Hematopoietic multipotent progenitor cell treated with erythropoietin and hydrocortisone succinate and interleukin-3 and kit ligand, for 17 days (in vitro differentiated cells): ENCODE measurements at regions not wholly inside any gene's neighbourhood (a gene's known extent, or its start where the extent isn't known, plus 50 kb on each side); places are given as distances from the start of the nearest gene placed in this dataset.

Experiments
- DNase-seq: peaks from one replicate; pipeline ENCODE4 v3.0.0-alpha.2; 2015; ENCODE audit warnings: low spot score

DNA sequence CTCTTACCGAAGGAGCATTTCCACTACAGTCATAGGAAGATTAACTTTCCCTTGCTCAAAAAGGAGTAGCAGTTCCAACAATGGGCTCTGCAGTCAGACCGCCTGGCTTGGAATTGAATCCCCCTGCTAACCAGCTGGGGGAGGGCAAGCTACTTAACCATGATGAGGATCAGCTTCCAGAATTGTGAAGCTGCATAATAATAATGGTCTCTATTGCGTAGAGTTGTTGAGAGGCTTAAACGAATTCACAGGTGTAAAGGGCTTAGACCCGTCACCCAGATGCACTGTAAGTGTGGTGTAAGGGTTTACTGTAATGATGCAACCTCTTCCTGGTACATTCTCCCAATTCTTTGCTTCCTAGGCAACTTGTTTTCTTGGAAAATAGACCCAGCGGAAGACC lies 185.2 kb upstream of the RGMA start:
- DNase-seq = no peak

DNA sequence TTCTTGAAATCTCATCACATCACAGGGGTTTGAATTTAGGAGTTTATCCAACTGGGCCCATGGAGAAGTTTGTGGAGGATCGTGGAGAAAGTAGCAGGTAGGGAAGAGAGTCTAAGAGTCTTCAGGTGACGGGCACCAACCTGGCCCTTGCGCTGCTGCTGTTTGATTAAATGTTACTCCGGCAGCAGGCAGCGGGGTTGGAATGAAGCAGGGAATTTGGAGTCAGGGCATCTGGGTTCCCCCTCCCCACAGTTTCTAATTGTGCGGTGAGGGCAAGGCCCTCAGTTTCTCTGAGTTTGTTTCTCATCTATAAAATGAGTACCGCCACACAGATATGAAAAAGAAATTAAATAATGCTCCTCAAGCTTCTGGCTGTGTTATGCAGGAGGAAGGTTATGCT lies 182.9 kb upstream of the RGMA start:
- DNase-seq = no peak

DNA sequence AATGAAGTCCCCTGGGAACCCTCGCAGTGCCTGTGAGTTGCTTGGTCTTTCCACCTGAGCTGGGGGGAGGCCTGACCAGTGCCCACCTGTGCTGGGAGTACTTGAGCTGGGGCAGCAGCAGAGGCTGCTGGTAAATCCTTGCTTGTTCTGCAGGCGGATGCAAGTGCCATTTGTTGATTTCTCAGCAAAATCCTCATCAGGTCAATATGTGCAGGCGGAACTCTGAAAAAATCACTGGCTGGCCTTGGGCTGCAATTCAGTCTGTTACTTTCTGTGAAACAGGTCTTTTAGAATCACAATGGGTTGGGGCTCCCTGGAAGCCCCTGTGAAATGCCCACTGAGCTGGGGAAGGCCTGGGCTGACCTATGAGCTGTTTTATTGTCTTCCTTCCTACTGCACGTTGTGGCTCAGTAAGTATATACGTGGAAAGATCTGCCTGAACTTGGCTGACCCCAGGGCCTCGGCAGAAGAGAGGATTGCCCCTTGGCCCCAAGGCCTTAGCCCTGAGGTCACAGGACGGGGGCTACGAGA lies 182.0 kb upstream of the RGMA start:
- no peak for DNase-seq

DNA sequence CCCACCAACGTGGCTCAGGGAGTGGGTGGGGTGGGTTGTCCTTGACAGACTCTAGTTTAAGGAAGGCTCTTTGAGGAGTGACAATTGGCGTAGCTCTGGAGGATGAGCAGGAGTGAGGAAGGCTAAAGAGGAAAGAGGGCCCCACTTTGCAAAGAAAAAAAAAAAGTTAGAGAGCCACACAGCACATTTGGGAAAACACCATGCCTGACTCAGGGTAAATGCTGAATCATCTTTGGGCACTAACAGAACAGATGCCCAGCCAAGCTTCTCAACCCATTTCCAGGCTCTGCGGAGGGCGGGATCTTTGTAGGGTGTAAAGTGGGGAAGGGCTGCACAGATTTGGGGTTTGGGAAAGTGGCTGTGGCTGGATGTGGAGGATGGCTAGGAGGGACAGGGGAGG lies 179.1 kb upstream of the RGMA start:
- DNase-seq = no peak

DNA sequence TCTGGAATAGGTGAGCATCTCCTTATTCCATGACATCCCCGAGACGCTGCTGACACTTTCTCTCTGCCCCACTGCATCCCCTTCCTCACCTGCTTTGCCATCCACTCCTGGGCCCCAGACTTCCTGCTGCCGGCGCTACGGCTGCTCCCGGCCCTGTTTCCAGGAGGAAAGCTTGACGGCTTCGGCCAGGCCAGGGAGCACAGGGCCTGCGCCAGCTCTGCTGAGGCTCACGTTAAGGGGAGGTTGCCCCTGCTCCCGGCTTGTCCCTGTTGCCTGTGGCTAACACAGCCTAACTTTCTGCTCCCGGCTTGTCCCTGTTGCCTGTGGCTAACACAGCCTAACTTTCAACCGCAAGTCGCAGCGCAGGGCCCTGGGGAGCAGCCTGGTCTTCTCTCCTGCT lies 177.3 kb upstream of the RGMA start:
- DNase-seq = no peak

DNA sequence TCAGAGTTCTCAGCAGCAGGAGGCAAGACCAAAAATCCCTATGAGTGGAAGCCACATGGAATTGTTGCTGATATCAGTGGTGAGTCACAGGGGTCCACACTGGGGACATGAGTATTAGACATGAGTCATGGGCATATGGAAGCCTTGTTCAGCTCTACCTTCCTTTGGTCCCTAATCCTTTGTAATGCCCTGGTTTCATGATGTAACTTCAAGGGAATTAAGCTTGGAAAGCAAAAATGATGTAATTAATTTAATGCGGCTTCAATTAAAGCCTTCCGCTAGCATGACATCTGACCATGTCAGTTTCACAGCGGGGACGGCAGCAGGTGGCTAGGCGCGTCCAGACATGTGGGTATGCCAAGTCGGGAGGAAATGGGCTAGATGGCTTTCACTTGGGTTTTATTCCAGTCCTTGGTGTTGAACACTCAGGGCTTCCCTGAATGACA lies 176.1 kb upstream of the RGMA start:
- DNase-seq = no peak

DNA sequence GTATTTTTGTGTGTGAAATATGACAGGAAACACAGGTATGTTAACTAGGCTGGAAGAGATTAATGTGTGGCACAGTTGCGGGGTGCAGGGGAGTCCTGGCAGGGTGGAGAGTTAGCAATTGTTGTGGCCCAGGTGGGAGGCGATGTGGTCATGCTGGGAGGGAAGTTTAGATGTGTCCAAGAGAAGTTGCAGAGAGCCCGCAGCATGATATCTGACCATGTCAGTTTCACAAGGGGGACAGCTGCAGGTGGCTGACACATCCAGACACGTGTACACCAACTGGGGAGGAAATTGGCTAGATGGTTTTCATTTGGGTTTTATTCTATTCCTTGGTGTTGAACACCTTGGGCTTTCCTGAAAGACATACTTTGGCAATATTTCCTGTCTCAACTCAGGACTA lies 172.8 kb upstream of the RGMA start:
- no peak for DNase-seq

DNA sequence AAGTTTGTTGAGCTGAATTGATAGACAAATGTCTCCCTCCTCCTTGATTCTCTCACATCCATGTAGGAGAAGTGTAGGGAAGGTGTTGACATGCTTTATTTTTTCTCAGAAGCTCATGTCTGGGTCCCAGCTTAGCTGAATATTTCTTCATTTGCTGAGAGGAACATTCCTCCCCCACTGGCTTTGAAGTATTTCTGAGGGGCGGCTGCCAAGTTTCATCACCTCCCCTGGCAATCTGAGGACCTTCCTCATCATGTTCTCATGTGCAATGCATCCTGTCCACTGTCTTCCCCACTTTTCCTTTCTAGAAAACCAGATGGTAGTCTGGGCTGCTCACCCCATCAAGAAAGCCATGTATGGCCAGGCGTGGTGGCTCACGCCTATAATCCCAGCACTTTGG lies 168.9 kb upstream of the RGMA start:
- no peak for DNase-seq

DNA sequence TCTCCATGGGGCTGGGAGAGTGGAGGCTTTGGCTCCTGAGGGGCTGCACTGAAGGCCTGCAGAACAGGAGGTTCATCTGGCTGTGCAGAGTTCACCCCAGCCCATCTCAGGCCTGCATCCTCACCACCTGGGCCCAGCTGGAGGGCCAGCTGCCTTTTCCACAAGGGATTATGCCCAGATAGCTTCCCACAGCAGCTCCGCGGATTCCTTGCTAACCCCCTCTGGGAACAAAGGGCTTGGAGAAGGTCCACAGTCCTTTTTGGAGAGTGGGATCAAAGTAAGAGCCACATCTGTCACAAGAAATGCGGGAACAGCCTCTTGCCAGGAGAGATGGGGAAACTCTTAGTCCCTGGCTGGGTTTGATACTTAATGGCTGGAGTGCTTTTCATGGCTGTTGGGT lies 164.7 kb upstream of the RGMA start:
- DNase-seq = no peak

DNA sequence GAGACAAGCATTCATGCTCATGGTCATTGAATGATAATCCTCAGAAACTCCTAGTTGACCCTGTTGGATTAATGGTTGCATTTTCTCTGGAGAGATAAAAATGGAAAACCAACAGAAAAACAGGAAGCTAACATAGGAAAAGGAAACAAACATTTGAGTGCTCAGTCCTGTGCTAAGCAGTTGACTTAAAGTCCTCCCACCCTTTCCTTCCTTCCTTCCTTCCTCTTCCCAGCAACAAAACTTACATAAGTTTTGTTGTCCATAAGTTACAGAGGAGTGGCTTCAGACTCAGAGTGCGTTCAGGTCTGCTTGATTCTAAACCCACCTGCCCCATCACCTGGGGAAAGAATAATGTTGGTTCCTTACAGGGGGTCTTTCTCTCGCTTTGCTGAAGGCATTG lies 163.8 kb upstream of the RGMA start:
- DNase-seq = no peak

DNA sequence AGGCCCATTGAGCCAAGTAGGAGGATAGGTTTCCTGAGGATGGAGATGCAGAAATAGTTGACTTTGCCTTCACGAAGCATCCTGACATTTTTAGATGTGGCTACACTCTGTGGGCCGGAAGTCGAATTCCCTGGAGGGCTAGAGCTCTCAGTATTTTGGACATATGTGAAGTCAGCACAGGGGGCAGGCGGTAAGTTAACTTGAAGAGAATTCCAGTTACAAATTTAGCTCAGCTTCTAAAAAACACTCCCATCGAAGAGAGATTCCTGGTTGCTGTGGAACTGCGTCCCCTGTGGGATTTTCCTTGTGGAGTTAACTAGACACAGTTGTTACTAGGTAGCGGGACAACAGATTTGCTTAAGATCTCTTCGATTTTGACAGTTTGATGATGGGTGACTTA lies 161.9 kb upstream of the RGMA start:
- no peak for DNase-seq

DNA sequence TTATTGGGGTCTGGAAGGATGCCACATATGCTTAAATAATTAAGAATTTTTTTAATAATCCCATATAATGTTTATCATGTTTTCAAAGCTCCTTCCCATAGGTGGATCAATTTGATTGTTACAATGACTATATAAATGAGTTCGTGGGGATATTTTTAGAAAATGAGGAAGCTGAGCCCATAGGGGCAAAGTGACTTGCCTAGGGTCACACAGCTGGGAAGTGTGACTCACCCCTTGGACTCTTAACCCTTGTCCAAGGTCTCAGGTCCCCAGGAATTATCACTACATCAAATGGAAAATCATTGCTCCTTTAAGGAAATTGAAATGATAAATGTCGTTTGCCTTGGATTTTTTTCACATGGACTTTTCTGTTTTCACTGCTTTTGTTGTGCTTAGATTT lies 161.2 kb upstream of the RGMA start:
- DNase-seq = no peak

DNA sequence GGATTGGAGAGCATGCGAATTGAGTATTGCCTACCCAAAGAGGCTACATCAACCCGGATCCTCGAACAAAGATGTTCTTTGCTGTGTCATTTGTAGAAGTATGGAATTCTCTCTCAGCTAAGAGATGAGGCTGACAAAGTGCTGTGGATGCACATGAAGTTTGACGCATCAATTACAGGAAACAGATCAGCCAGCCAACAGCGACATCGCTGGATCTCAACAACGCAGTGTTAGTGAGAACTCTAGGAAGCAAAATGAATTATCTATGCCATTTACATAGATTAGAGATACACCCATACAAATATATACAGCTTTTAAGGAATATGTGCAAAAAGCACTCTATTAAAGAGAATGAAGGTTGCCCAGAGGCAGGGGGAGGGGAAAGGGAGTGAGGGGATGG lies 160.6 kb upstream of the RGMA start:
- no peak for DNase-seq

DNA sequence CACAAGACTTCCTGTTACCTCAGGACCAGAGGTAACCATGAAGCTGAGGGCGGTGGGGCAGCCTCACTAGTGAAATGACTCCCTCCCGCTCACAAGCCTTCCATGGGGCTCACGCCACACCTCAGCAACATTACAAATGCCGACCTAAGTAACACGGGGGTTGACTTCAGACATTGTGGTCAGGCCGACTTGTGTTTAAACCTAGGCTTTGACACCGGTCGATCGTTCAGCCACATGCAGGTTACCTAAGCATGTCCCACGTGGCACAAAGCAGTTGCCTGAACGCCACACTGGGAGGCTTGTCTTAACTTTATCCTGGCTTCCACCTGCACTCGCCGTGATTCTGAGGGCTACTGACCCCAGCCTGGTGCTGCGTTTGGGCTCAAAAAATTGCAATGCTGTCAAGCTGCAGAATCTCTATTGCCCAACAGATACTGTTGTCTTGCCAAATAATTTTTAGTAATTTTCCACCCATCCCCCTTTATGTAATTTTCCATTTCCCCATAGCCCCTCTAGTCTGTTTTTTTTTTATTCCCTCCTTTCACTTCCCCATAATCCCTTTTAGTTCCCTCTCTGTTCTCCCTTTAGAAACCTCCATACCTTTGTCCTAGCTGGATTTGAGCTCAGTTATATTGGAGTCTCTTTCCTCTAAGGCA lies 158.6 kb upstream of the RGMA start:
- no peak for DNase-seq

DNA sequence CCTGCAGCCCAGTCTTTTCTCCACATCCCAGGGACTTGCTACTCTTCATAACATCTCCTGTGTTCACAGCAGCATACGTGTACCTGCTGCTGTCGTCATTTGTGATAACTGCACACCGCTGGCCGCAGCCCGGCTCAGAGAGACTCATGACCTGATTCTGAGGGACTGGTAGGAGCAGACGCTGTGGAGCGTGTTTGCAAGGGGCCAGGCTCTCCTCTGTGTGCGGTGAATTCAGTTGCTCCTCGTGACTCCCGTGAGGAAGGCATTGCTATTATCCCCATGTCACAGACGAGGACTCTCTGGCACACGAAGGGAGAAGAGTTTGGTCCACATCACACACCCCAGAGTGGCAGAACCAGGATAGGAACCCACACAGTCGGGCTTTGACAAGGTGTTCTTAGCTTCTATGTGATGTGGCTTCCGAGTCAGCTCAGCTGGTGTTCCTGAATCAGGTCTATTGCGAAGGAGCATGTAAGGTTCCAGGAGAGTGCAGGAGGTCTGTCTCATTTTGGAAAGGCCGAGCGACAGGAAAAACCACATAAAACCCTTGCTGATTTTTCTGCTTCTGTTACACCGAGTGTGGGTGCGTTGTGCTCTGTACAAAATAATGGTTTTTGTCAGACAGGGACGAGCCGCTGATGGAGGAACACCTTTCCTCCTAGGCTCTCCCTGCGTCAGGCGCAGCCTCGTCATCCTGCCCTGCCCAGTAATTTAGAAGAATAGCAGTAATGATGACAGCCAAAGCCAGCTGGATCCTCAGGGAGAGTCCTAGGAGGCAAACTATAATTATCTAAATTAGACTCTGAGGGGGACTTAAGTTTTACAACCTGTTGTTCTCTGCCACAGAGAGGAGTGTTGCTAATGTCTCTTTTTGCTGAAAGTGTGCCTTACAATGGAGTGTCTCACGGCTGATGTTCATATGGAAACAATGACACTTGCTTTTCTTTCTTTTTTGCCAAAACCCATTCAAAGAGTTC lies 157.5 kb upstream of the RGMA start:
- DNase-seq = no peak

DNA sequence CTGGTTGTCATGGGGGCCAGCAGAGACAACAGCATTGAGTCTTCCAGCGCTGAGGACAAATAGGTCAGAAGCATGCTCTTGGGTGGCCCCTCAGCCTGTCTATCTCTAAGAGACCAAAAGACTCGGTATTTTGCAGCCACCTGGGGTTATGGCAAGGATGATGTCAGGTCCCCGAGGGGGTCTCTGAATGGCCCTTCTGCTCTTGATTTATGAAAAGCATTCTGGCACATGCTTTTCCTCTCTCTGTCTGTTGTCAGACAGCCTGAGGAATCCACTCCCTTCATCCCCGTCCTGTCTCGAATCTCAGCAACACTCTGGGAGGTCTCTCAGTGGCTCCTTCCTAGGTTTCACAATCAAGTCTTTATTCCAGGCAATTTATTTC lies 156.6 kb upstream of the RGMA start:
- no peak for DNase-seq

DNA sequence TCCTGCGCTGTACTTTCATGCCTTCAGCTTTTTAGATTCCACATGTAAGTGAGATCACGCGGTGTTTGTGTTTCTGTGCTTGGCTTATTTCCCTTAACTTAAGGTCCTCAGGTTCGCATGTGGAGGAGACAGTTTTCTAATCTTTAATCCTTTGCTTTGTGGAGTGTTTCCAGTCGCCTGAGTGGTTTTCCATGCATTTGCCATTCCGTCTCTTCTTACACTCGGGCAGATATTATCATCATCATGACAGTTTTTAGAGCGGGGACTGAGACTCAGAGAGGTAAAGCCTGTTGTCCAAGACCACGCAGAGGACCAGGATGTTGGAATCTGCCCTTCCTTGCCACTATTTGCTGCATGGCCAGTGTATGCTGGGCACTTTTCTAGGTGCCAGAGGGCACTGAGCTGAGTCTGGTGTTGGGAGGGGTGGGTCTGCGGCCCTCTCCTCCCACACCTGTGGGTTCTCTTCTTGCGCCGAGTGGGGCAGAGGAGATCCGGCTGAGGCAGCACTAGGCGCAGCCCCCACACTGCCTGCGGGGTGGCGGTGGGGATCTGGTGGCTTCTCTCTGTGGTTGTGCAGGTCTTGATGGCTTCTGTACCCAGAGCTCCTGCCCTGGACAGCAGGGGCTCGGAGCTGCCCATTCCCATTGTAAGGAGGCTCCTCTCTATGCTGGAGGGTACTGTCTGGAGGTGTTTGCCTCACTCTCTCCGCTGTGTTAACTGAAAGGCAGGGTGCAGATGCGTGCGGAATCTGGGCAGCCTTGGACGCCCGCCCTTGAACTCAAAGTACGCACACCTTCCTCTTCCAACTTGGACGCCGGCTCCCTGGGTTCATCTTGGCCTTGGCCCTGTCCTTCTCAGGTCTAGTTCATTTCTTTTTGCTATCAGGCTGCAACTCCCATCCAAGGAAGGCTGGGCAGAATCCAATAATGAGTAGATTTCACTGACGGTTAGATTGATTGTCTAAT lies 156.0 kb upstream of the RGMA start:
- no peak for DNase-seq

DNA sequence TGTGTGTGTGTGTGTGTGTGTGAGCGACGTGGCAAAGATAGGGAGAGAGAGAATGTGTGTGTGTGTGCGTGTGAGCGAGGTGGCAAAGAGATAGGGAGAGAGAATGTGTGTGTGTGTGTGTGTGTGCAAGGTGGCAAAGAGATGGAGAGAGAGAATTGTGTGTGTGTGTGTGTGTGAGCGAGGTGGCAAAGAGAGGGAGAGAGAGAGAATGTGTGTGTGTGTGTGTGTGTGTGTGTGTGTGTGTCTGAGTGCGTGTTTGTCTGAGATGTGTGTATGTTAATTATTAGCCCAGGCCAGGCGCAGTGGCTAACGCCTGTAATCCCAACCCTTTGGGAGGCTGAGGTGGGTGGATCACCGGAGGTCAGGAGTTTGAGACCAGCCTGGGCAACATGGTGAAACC lies 154.6 kb upstream of the RGMA start:
- no peak for DNase-seq

DNA sequence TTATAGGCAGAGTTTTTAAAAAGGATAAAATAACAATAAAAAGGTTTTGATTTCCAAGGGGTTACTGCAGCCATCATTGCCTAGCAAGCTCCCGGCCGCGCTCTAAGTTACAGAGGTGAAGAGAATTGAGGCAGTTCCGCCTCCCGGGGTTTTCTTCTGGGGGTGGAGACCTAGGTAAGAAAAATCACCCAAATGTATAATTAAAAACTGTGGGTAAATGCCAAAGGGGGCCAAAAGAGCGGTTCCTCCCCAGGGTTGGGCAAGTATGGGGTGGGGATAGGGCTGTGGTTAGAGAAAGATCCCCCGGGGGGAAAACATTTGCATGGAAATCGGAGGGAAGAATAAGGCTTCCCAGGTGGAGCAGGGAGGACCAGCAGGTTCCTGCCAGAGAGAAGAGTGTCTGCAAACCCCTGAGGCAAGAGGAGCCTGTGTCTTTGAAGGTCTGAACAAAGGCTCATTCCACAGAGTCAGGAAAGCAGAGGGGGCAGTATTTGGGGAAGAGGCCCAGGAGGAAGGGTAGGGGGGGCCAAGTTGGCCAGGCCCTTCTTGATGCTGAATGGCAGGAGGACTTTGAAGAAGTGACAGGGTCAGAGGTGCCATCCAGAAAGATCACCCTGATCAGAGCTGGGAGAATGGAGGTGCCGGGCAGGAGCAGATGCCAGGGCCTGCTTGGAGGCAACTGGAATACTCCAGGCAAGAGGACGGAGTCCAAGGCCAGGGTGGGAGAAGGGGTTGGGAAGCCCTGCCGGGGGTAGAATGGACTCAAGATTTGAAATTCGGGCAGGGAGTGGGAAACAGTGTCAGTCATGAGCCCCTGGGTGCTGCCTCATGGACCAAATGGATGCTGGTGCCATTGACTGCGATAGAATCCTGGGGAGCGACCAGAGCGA lies 152.9 kb upstream of the RGMA start:
- DNase-seq = no peak

DNA sequence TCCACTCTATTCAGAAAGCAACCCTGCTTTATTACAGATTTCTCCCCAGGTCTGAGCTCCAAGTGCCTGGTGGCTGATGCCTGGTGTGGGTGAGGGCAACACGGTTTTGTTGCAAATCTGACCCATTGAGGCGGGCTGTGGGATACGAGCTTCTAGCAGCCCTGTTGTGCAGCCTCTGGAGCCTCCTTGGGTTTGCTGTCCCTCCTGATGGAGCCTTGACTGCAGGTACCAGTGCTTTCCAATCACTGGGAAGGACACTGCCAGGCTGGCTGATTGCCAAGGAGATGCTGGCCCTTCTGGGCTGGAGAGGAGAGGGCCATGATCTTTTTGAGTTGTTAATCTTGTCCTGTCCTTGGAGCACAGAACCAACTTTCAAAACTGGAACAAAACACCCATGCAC lies 151.0 kb upstream of the RGMA start:
- DNase-seq = no peak

DNA sequence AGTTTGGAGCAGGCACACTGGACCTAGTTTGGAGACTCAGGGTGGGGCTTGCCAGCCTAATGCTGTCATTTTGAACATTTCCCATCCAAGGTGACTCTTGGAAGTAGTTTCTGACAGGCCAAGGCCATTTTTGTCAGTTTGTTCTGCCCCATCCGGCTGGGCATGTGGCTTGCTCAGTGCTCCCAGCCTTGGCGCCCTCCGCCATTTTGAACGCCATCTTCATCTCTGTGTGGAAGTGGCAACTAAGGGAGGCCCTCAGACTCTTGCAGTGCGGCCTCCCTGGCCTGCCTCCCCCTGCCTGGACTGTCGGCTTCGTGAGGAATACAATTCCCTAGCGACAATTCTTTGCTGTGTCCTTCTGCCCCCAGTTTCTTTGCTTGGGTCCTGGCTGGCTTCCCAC lies 150.6 kb upstream of the RGMA start:
- DNase-seq = no peak
